Astrocyte of the spinal cord (primary cell): ENCODE measurements at regions not wholly inside any gene's neighbourhood (a gene's known extent, or its start where the extent isn't known, plus 50 kb on each side); places are given as distances from the start of the nearest gene placed in this dataset.

Experiments
- DNase-seq: peaks from one replicate; pipeline ENCODE4 v3.0.0; 2011; ENCODE audit warnings: low read depth, low spot score
- H3K4me3 ChIP-seq: 2 replicates; pipeline ENCODE4 v1.5.1; 2011; ENCODE audit warnings: low read depth, mild to moderate bottlenecking, low read length, moderate library complexity
- CTCF ChIP-seq: IDR thresholded peaks from 2 replicates; pipeline ENCODE4 v1.5.1; 2012; ENCODE audit warnings: low read depth, mild to moderate bottlenecking, low read length, inconsistent platforms
- in situ Hi-C: cut with HindIII; loops from 2 replicates; pipeline ENCODE4 v1.10.0; 2017; ENCODE audit warnings: low sequenced_read_pairs

DNA sequence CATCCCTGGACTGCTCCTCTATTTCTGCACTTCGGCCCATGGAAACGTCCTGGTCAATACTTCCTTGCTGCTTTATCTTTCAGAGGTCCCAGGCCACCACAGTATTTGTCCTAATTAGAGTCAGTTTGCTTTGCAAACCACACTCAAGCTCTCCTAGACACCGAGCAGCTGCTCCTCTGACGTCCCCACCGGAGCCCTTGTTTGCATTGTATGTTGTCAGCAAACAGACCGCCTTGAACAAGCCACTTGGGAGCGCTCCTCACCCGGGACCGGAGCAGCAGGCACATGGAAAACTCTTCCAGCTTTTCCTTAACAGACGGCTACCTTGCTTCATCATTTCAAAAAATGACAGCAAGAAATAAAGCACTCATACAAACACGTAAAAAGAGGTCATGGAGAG lies 51.5 kb upstream of the GTF3A start:
- DNase-seq, result no peak
- H3K4me3 ChIP-seq, result no peak overlapping the region
- in situ Hi-C loops, result no loop called here

DNA sequence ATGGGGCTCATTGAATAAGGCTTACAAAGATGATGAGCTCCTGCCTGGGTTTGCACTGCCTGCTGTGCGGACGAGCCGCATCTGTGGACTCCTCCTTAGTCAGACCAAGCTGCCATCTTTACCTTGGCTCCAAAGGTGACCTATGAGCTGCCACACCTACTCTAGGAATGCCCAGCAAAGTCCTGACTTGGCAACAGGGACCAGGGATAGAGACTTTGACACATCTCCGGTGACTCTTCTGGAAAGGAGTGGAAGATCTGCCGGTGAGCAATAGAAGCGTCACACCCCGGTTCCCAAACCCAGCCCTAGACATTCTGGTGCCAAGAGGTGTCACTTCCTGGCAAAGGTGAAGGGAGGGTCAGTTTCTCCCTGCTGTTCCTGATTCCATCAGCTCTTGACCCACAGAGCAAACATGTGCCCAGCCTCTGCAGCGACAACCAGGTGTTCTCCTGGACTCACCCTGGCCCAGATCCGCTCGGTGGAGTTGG lies 50.2 kb upstream of the GTF3A start:
- no peak for DNase-seq
- no peak overlapping the region for H3K4me3 ChIP-seq
- in situ Hi-C loops, result no loop called here
- no peak for TF ChIP-seq CTCF

More for the DNA sequence above, 51.5 kb upstream of the GTF3A start:
- no peak for TF ChIP-seq CTCF
